ENCODE measurements at regions not wholly inside any gene's neighbourhood (a gene's known extent, or its start where the extent isn't known, plus 50 kb on each side); places are given as distances from the start of the nearest gene placed in this dataset.

- no peak overlapping the region for H3K4me3 Mint-ChIP-seq
- no peaks in the 10 kb centered on the region for H3K27me3 Mint-ChIP-seq
- H3K4me1 Mint-ChIP-seq (ENCODE audit: low read depth in 2 of 2): no peaks in the 10 kb centered on the region
- no peaks in the 10 kb centered on the region for H3K36me3 Mint-ChIP-seq (ENCODE audit: insufficient read depth)
- H3K9me3 Mint-ChIP-seq: peaks cover 3 to 9% of the 10 kb centered on the region in 2 donors
- no peak overlapping the region for H3K27ac Mint-ChIP-seq
- DNase-seq: no peak
- no peak for ATAC-seq (replicated peaks)
Observed at GRCh38 chr18:30929718-30930117, 112.8 kb downstream of the DSC3 start.

- ATAC-seq (replicated peaks) (no peak), DNase-seq (no peak)
- Mint-ChIP-seq H3K36me3 (ENCODE audit: insufficient read depth) (no peaks in the 10 kb centered on the region), H3K9me3 (peaks cover 9 to 14% of the 10 kb centered on the region in 2 donors), H3K27ac (no peak overlapping the region), H3K27me3 (no peaks in the 10 kb centered on the region), H3K4me1 (ENCODE audit: low read depth in 2 of 2) (no peaks in the 10 kb centered on the region), H3K4me3 (no peak overlapping the region)
Observed at GRCh38 chr18:30929065-30929464, 113.5 kb downstream of the DSC3 start.

- DNase-seq (no peak), ATAC-seq (replicated peaks) (no peak)
- H3K27ac Mint-ChIP-seq: no peak overlapping the region
- H3K27me3 Mint-ChIP-seq: no peaks in the 10 kb centered on the region
- H3K9me3 Mint-ChIP-seq: peaks cover 9 to 14% of the 10 kb centered on the region in 2 donors
- no peak overlapping the region for H3K4me3 Mint-ChIP-seq
- H3K4me1 Mint-ChIP-seq (ENCODE audit: low read depth in 2 of 2): no peaks in the 10 kb centered on the region
- H3K36me3 Mint-ChIP-seq (ENCODE audit: insufficient read depth): no peaks in the 10 kb centered on the region
Observed at GRCh38 chr18:30927517-30928075, 114.9 kb downstream of the DSC3 start.

GRCh38 chr18:30927042-30927441 is 115.5 kb downstream of the DSC3 start:
- peaks cover 14 to 16% of the 10 kb centered on the region in 2 donors for H3K9me3 Mint-ChIP-seq
- H3K36me3 Mint-ChIP-seq (ENCODE audit: insufficient read depth): no peaks in the 10 kb centered on the region
- DNase-seq (no peak), ATAC-seq (replicated peaks) (no peak)
- H3K4me3 Mint-ChIP-seq: no peak overlapping the region
- no peaks in the 10 kb centered on the region for H3K27me3 Mint-ChIP-seq
- H3K27ac Mint-ChIP-seq: no peak overlapping the region
- no peaks in the 10 kb centered on the region for H3K4me1 Mint-ChIP-seq (ENCODE audit: low read depth in 2 of 2)

- Mint-ChIP-seq H3K27me3 (no peaks in the 10 kb centered on the region), H3K4me1 (ENCODE audit: low read depth in 2 of 2) (no peaks in the 10 kb centered on the region), H3K4me3 (no peak overlapping the region), H3K36me3 (ENCODE audit: insufficient read depth) (no peaks in the 10 kb centered on the region), H3K27ac (no peak overlapping the region), H3K9me3 (peaks cover 16 to 20% of the 10 kb centered on the region in 2 donors)
- DNase-seq (no peak), ATAC-seq (replicated peaks) (no peak)
Observed at GRCh38 chr18:30925795-30926194, 116.7 kb downstream of the DSC3 start.

GRCh38 chr18:30920757-30921156 is 121.8 kb downstream of the DSC3 start:
- H3K4me3 Mint-ChIP-seq: no peak overlapping the region
- ATAC-seq (replicated peaks): no peak
- peaks cover 11 to 24% of the 10 kb centered on the region in 2 donors for H3K9me3 Mint-ChIP-seq
- no peak for DNase-seq
- H3K4me1 Mint-ChIP-seq (ENCODE audit: low read depth in 2 of 2): no peaks in the 10 kb centered on the region
- H3K27me3 Mint-ChIP-seq: no peaks in the 10 kb centered on the region
- peaks cover 3% of the 10 kb centered on the region for H3K36me3 Mint-ChIP-seq (ENCODE audit: insufficient read depth)
- H3K27ac Mint-ChIP-seq: no peak overlapping the region

GRCh38 chr18:30920351-30920750 is 122.2 kb downstream of the DSC3 start:
- no peak overlapping the region for H3K27ac Mint-ChIP-seq
- no peaks in the 10 kb centered on the region for H3K4me1 Mint-ChIP-seq (ENCODE audit: low read depth in 2 of 2)
- H3K9me3 Mint-ChIP-seq: peaks cover 10 to 24% of the 10 kb centered on the region in 2 donors
- no peaks in the 10 kb centered on the region for H3K27me3 Mint-ChIP-seq
- ATAC-seq (replicated peaks) (no peak), DNase-seq (no peak)
- peaks cover 3% of the 10 kb centered on the region for H3K36me3 Mint-ChIP-seq (ENCODE audit: insufficient read depth)
- H3K4me3 Mint-ChIP-seq: no peak overlapping the region

GRCh38 chr18:30917651-30918050 is 124.9 kb downstream of the DSC3 start:
- Mint-ChIP-seq H3K4me3 (no peak overlapping the region), H3K27me3 (no peaks in the 10 kb centered on the region), H3K4me1 (ENCODE audit: low read depth in 2 of 2) (no peaks in the 10 kb centered on the region), H3K36me3 (ENCODE audit: insufficient read depth) (peaks cover 3% of the 10 kb centered on the region), H3K27ac (no peak overlapping the region), H3K9me3 (peaks cover 3 to 15% of the 10 kb centered on the region in 2 donors)
- no peak for ATAC-seq (replicated peaks)
- DNase-seq: no peak

GRCh38 chr18:30915336-30915988 is 127.1 kb downstream of the DSC3 start:
- Mint-ChIP-seq H3K27ac (no peak overlapping the region), H3K4me1 (ENCODE audit: low read depth in 2 of 2) (no peaks in the 10 kb centered on the region), H3K4me3 (no peak overlapping the region), H3K27me3 (no peaks in the 10 kb centered on the region), H3K9me3 (peaks cover 2 to 4% of the 10 kb centered on the region in 2 donors), H3K36me3 (ENCODE audit: insufficient read depth) (peaks cover 3% of the 10 kb centered on the region)
- DNase-seq (no peak), ATAC-seq (replicated peaks) (no peak)

GRCh38 chr18:30908381-30908780 is 134.2 kb downstream of the DSC3 start:
- H3K27me3 Mint-ChIP-seq: no peaks in the 10 kb centered on the region
- H3K4me3 Mint-ChIP-seq: no peak overlapping the region
- no peak for DNase-seq
- no peak overlapping the region for H3K27ac Mint-ChIP-seq
- peaks cover 4 to 7% of the 10 kb centered on the region in 2 donors for H3K9me3 Mint-ChIP-seq
- H3K4me1 Mint-ChIP-seq (ENCODE audit: low read depth in 2 of 2): no peaks in the 10 kb centered on the region
- no peak for ATAC-seq (replicated peaks)
- no peaks in the 10 kb centered on the region for H3K36me3 Mint-ChIP-seq (ENCODE audit: insufficient read depth)

GRCh38 chr18:30903566-30903965 is 139.0 kb downstream of the DSC3 start:
- Mint-ChIP-seq H3K4me3 (no peak overlapping the region), H3K27me3 (no peaks in the 10 kb centered on the region), H3K27ac (no peak overlapping the region), H3K9me3 (peaks cover 3 to 14% of the 10 kb centered on the region in 2 donors), H3K4me1 (ENCODE audit: low read depth in 2 of 2) (no peaks in the 10 kb centered on the region), H3K36me3 (ENCODE audit: insufficient read depth) (no peaks in the 10 kb centered on the region)
- no peak for DNase-seq
- no peak for ATAC-seq (replicated peaks)

GRCh38 chr18:30889519-30890301 is 152.8 kb downstream of the DSC3 start:
- peaks cover 0 to 10% of the 10 kb centered on the region in 2 donors for H3K9me3 Mint-ChIP-seq
- no peaks in the 10 kb centered on the region for H3K36me3 Mint-ChIP-seq (ENCODE audit: insufficient read depth)
- H3K27me3 Mint-ChIP-seq: no peaks in the 10 kb centered on the region
- H3K27ac Mint-ChIP-seq: no peak overlapping the region
- no peaks in the 10 kb centered on the region for H3K4me1 Mint-ChIP-seq (ENCODE audit: low read depth in 2 of 2)
- DNase-seq (no peak), ATAC-seq (replicated peaks) (no peak)
- no peak overlapping the region for H3K4me3 Mint-ChIP-seq

GRCh38 chr18:30888344-30888743 is 154.2 kb downstream of the DSC3 start:
- DNase-seq (no peak), ATAC-seq (replicated peaks) (no peak)
- no peak overlapping the region for H3K27ac Mint-ChIP-seq
- no peaks in the 10 kb centered on the region for H3K4me1 Mint-ChIP-seq (ENCODE audit: low read depth in 2 of 2)
- H3K27me3 Mint-ChIP-seq: no peaks in the 10 kb centered on the region
- no peaks in the 10 kb centered on the region for H3K36me3 Mint-ChIP-seq (ENCODE audit: insufficient read depth)
- peaks cover 0 to 10% of the 10 kb centered on the region in 2 donors for H3K9me3 Mint-ChIP-seq
- H3K4me3 Mint-ChIP-seq: no peak overlapping the region

- Mint-ChIP-seq H3K4me3 (no peak overlapping the region), H3K27ac (no peak overlapping the region)
Observed at GRCh38 chr18:30886998-30887397, 155.5 kb downstream of the DSC3 start.

More at GRCh38 chr18:30886998-30887397, 155.5 kb downstream of the DSC3 start:
- Mint-ChIP-seq H3K9me3 (peaks cover 0 to 10% of the 10 kb centered on the region in 2 donors), H3K36me3 (ENCODE audit: insufficient read depth) (no peaks in the 10 kb centered on the region), H3K4me1 (ENCODE audit: low read depth in 2 of 2) (no peaks in the 10 kb centered on the region), H3K27me3 (no peaks in the 10 kb centered on the region)
- DNase-seq (no peak), ATAC-seq (replicated peaks) (no peak)

Measured in effector memory CD8-positive, alpha-beta T cell (primary cell).